ENCODE measurements at regions not wholly inside any gene's neighbourhood (a gene's known extent, or its start where the extent isn't known, plus 50 kb on each side); places are given as distances from the start of the nearest gene placed in this dataset.

DNA sequence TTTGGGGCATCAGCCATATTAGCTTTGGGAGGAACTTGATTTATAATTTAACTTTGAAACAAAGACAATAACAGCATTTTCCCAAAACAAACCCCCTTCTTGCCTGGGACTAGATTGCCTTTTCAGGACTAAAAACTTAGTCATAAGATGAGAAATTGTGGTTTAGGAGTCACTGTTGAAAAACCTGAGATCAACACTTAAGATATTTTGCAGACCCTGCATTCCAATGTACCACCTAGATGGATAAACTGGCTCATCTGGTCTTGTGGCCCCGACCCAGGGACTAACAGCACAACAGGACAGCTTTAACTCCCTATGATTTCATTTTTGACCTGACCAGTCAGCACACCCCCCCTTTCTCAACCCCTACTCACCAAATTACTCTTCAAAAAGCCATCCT, 1165.4 kb downstream of the XPNPEP1 start:
- H3K27ac ChIP-seq, result no peak overlapping the region
- no peak for TF ChIP-seq EP300 (IDR thresholded peaks at IDR 0.05)
- TF ChIP-seq POLR2A (IDR thresholded peaks at IDR 0.05), result no peak
- TF ChIP-seq POLR2AphosphoS5 (IDR thresholded peaks at IDR 0.05), result no peak
- TF ChIP-seq, protein P1, sequence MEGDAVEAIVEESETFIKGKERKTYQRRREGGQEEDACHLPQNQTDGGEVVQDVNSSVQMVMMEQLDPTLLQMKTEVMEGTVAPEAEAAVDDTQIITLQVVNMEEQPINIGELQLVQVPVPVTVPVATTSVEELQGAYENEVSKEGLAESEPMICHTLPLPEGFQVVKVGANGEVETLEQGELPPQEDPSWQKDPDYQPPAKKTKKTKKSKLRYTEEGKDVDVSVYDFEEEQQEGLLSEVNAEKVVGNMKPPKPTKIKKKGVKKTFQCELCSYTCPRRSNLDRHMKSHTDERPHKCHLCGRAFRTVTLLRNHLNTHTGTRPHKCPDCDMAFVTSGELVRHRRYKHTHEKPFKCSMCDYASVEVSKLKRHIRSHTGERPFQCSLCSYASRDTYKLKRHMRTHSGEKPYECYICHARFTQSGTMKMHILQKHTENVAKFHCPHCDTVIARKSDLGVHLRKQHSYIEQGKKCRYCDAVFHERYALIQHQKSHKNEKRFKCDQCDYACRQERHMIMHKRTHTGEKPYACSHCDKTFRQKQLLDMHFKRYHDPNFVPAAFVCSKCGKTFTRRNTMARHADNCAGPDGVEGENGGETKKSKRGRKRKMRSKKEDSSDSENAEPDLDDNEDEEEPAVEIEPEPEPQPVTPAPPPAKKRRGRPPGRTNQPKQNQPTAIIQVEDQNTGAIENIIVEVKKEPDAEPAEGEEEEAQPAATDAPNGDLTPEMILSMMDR (IDR thresholded peaks at IDR 0.05), result no peak
- no peaks in the 10 kb centered on the region for H3K4me1 ChIP-seq
- no peaks in the 10 kb centered on the region for H3K9me3 ChIP-seq
- H3K4me3 ChIP-seq, result no peak overlapping the region
- ATAC-seq (ENCODE audit: low FRiP score in 2 of 2) (no peak), DNase-seq (no peak)
- no peaks in the 10 kb centered on the region for H3K36me3 ChIP-seq
- H3K27me3 ChIP-seq, result no peaks in the 10 kb centered on the region
- 46 to 53% methylated on average over 1 of the region's 1 CpG for WGBS, 2 donors

- no peak for ATAC-seq (ENCODE audit: low FRiP score in 2 of 2)
- Histone ChIP-seq H3K27me3 (no peaks in the 10 kb centered on the region), H3K36me3 (no peaks in the 10 kb centered on the region), H3K9me3 (no peaks in the 10 kb centered on the region), H3K4me1 (no peaks in the 10 kb centered on the region), H3K4me3 (no peak overlapping the region), H3K27ac (no peak overlapping the region)
- DNase-seq, result no peak
- WGBS, 2 donors, result 93 to 97% methylated on average over 1 of the region's 1 CpG
- TF ChIP-seq, protein P1 (IDR thresholded peaks at IDR 0.05), result no peak
- TF ChIP-seq EP300 (IDR thresholded peaks at IDR 0.05) (no peak), POLR2A (IDR thresholded peaks at IDR 0.05) (no peak), POLR2AphosphoS5 (IDR thresholded peaks at IDR 0.05) (no peak)
Observed at GRCh38 chr10:108755646-108756045, 1167.7 kb downstream of the XPNPEP1 start.

GRCh38 chr10:108753326-108753725, 1170.0 kb downstream of the XPNPEP1 start:
- Histone ChIP-seq H3K4me3 (no peak overlapping the region), H3K27ac (no peak overlapping the region), H3K36me3 (no peaks in the 10 kb centered on the region), H3K9me3 (no peaks in the 10 kb centered on the region), H3K27me3 (no peaks in the 10 kb centered on the region), H3K4me1 (no peaks in the 10 kb centered on the region)
- TF ChIP-seq POLR2A (IDR thresholded peaks at IDR 0.05), result no peak
- no peak for TF ChIP-seq EP300 (IDR thresholded peaks at IDR 0.05)
- TF ChIP-seq, protein P1 (IDR thresholded peaks at IDR 0.05), result no peak
- TF ChIP-seq POLR2AphosphoS5 (IDR thresholded peaks at IDR 0.05), result no peak
- no peak for DNase-seq
- 24 to 27% methylated on average over 2 of the region's 2 CpGs for WGBS, 2 donors
- no peak for ATAC-seq (ENCODE audit: low FRiP score in 2 of 2)

DNA sequence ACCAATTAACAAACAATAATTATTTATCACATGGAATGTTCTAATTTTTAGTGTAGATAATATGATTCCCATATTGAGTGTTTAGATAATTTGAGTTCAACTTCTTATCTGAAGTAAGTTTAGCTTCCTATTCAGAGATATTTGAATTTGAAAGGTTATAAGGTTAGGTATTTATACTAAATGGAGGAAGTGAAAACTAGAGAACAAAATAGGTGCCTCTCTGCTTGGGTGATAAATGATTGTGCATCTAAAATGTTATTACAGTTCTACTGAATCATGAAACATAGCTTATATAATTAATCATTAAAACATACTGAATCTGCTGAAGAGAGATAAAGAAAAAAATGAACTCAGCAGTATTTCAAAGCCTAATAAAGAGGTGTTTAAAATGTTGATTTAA, 1174.3 kb downstream of the XPNPEP1 start:
- ATAC-seq (ENCODE audit: low FRiP score in 2 of 2) (no peak), DNase-seq (no peak)
- Histone ChIP-seq H3K9me3 (no peaks in the 10 kb centered on the region), H3K36me3 (no peaks in the 10 kb centered on the region), H3K27ac (no peak overlapping the region), H3K27me3 (no peaks in the 10 kb centered on the region), H3K4me1 (no peaks in the 10 kb centered on the region), H3K4me3 (no peak overlapping the region)
- TF ChIP-seq POLR2A (IDR thresholded peaks at IDR 0.05), result no peak
- TF ChIP-seq POLR2AphosphoS5 (IDR thresholded peaks at IDR 0.05), result no peak
- TF ChIP-seq, protein P1 (IDR thresholded peaks at IDR 0.05), result no peak
- TF ChIP-seq EP300 (IDR thresholded peaks at IDR 0.05), result no peak

- WGBS, 2 donors, result 85 to 92% methylated on average over 1 of the region's 1 CpG
- peaks cover 0 to 5% (median 2%) of the 10 kb centered on the region in 4 donors for H3K9me3 ChIP-seq
Observed at GRCh38 chr10:108736111-108736510, 1187.2 kb downstream of the XPNPEP1 start.

More at GRCh38 chr10:108736111-108736510, 1187.2 kb downstream of the XPNPEP1 start:
- TF ChIP-seq POLR2A (IDR thresholded peaks at IDR 0.05), result no peak
- TF ChIP-seq EP300 (IDR thresholded peaks at IDR 0.05), result no peak
- TF ChIP-seq, protein P1 (IDR thresholded peaks at IDR 0.05), result no peak
- no peak for TF ChIP-seq POLR2AphosphoS5 (IDR thresholded peaks at IDR 0.05)
- Histone ChIP-seq H3K27ac (no peak overlapping the region), H3K4me1 (no peaks in the 10 kb centered on the region), H3K4me3 (no peak overlapping the region), H3K36me3 (no peaks in the 10 kb centered on the region), H3K27me3 (no peaks in the 10 kb centered on the region)
- DNase-seq (no peak), ATAC-seq (ENCODE audit: low FRiP score in 2 of 2) (no peak)

Data from upper lobe of left lung (tissue), 6 donors.